EH (cell line): ENCODE measurements at regions not wholly inside any gene's neighbourhood (a gene's known extent, or its start where the extent isn't known, plus 50 kb on each side); places are given as distances from the start of the nearest gene placed in this dataset.
"Not testable (repeated sequence)": the region's sequence is repeated elsewhere in the genome, so short reads cannot be mapped to it uniquely, and the experiment has no call there.

Source experiments
- DNase-seq: peaks from one replicate; pipeline ENCODE4 v3.0.0-alpha.2; 2015; ENCODE audit warnings: low read depth

DNA sequence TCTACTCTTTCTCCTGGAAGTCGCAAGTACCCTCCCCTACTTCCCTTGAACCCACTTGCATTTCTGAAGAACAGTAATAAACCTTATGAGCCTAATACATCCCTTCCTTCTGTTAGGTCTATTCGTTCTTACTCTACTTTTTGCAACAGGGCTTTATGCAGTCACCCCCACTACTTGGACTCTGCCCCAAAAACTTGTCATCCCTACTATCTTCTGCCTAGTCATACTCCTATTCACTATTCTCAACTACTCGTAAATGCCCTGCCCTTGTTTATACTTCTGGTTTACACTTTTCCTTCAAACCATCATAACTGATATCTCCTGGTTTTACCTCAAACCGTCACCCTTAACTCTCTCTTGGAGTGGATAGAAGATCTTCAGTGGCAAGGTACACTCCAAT lies 55.2 kb upstream of the SLIT2 start:
- peak; percentile 41 for DNase-seq

DNA sequence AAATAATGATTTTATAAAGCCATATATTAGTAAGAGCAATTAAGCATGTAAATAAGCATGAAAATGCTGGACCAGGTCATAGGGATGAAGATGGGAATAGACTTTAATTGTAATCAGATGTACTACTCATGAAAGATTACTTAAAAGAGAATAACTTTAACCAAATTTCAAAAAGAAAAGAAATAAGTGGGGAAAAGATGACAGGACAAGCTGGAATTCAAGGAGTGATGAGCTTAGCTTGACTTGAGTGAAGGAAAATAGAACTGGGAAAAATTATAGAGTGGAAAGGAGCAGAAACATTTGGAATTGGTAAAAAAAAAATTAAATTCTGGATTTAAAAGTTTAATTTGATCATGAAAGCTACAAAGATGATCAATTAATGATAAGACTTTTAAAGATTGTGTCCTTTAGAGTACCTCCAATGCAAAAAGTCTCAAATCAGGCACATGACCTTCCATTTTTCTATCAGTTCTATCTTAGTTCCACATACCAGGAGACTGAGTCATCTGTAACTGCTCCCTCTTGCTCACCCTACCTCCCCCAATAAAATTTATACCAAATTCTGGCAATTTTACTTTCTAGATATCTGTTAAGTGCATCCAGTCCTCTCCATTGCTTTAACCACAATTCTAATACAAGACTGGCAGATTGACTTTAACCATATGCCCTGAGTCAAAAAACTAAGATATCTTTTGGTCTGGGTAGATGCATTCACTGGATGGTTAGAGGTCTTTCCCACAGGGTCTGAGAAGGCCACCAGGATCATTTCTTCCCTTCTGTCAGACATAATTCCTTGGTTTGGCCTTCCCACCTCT lies 56.4 kb upstream of the SLIT2 start:
- DNase-seq: peak; percentile 78

GRCh38 chr4:20194123-20195013 lies 57.3 kb upstream of the SLIT2 start:
- DNase-seq: peak; percentile 87

DNA sequence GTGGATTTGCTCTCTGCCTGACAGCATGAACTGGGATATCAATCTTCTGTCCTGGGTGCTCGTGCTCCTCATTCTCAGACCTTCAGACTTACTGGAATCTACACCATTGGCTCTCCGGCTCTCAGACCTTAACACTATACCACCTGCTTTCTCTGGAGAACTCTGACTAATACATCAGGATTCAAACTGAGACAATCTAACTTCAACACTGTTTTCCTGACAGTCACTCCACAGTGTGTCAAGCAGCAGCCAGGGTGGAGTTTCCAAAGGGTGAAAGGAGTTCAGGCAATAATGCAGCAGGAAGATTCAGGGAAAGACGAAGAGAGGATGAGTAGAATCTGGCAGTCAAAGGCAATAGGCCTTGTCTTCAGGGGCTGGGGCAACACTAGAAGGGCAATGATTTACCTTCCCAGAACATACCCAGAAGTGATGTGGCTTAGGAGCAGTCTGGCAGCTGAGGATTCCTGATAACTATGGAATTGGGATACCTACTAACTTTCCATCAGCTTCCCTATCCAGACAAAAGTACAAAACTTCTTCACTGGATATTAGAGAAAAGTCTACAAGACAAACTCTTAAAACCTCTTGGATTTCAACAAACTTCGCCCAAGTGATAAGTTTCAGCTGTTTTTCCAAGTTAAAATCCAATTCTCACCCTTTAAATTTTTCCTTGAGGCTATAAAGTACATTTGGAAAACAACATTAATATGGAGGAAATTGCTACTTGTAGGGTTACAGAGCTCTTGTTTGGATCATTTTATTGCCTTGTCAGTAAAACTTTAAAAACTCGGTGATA lies 58.4 kb upstream of the SLIT2 start:
- peak; percentile 45 for DNase-seq

DNA sequence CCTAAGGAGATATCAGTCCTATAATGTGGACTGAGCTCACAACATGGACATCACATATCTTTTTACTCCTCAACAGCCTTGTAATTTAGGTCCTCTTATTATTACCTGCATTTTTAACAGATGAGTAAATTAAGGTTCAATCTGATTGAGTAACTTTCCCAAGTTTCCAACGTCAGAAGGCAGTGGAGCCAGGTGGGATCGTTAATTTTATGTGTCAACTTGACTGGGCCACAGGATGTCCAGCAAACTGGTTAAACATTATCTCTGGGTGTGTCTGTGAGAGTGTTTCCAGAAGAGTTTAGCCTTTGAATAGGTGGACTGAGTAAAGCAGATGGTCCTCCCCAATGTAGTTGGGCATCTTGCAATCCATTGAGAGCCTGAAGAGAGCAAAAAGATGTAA lies 59.0 kb upstream of the SLIT2 start:
- DNase-seq: no peak

- DNase-seq: no peak
Observed at GRCh38 chr4:20185103-20185502, 66.6 kb upstream of the SLIT2 start.

DNA sequence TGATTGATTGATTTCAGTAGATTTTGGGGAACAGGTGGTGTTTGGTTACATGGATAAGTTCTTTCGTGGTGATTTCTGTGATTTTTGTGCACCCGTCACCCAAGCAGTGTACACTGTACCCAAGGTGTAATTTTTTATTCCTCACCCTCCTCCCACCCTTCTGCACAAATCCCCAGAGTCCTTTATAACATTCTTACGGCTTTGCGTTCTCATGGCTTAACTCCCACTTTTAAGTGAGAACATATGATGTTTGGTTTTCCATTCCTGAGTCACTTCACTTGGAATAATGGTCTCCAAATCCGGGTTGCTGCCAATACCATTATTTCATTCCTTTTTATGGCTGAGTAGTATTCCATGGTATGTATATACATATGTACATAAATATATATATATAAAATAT lies 68.6 kb upstream of the SLIT2 start:
- not testable (repeated sequence) for DNase-seq

GRCh38 chr4:20181926-20182325 lies 69.8 kb upstream of the SLIT2 start:
- no peak for DNase-seq

DNA sequence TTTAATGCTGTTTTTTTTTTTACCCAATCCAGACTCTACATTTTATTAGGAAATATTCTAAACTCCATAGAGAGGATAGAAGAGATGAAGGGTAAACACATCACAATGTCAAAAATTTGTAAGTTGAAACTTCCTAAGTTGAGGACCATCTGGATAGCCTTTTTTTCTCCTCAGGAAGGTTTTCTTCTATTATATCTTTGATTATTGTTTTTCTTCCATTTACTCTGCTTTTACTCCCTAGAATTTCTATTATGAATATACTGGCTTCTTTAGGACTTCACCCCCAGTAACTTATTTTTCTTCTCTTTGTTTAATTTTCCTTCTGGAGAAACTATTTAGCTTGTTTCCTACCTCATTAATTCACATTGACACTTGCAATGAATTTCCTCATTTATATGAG lies 71.2 kb upstream of the SLIT2 start:
- no peak for DNase-seq

- DNase-seq: no peak
Observed at GRCh38 chr4:20178902-20179576, 72.7 kb upstream of the SLIT2 start.

GRCh38 chr4:20176881-20177280 lies 74.8 kb upstream of the SLIT2 start:
- DNase-seq: peak; percentile 6

- DNase-seq: peak; percentile 73
Observed at GRCh38 chr4:20172070-20172760, 79.5 kb upstream of the SLIT2 start.

GRCh38 chr4:20166544-20166943 lies 85.2 kb upstream of the SLIT2 start:
- DNase-seq: no peak

DNA sequence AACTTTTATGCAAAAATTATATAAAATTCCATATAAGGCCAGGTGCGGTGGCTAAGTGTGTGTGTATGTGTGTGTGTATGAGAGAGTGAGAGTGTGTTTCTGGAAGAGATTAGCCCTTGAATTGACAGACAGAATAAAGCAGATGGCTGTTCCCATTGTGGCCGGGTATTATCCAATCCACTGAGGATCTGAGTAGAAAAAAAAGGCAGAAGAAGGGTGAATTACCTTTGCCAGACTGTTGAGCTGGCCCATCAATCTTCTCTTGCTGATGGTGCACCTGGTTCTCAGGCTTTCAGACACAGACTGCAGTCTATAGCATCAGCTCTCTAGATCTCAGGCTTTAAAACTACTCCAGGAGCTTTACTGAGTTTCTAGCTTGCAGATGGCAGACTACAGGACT lies 92.2 kb upstream of the SLIT2 start:
- no peak for DNase-seq

DNA sequence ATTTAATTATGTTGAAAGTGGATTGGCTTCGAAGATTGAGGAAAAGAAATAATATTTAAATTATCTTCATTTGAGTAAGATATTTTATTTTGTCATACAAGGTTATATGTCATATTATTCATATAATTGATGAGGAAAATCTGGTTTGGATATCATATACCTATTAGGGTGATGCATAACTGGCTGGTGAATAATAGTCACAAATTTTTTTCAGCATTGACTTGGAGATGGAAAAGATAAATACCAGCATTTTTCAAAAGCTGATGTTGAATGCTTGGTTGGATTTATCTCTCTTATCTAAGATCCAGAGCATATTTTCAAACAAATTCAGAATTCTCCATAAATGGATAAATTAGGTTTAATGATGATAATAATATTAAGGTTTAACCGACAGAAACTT lies 93.5 kb upstream of the SLIT2 start:
- no peak for DNase-seq

DNA sequence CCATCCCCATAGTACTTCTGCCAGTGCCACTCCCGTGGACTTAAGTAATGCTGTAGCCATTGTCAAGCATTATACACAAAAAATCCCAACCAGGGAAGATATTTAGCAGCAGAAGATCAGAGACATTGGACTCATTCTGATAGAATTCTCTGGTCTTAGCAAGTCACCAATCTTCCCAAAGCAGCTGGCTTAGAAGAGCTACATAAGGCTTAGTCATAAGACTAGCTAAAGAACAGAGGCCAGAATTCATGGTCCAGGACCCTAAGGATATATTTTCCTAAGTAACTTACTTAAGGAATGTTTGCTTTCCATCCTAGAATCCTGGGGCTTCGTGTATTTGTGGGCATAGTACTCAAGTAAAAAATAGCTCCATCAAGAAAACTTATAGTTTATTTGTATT lies 100.3 kb upstream of the SLIT2 start:
- peak; percentile 16 for DNase-seq

DNA sequence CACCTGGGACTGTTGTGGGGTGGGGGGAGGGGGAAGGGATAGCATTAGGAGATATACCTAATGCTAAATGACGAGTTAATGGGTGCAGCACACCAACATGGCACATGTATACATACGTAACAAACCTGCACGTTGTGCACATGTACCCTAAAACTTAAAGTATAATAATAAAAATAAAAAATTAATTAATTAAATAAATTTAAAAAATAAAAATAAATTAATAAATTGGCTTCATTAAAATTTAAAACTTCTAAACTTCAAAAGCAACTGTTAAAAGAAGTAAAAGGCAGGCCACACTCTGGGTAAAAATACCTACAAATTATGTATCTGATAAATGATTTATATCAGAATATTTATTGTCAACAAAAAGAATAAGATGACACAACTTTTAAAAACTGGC lies 102.6 kb upstream of the SLIT2 start:
- not testable (repeated sequence) for DNase-seq

DNA sequence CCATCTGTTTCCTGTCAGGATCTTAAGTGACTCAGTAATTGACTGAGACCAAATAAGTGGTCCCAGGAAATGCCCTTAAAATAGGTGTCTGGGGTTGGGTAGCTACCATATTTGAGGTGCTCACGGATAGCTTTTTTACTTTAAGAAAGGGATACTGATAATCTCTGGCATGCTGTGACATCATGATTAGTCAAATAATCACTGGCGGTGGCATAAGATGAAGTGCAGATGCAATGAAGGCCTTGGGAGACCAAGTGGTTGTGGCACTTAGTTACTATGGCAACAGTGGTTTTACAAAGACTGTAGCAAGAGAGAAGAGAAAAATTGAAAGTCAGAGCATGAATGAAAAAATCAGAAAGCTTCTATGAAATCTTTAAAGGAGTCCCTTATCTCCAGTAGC lies 114.5 kb upstream of the SLIT2 start:
- peak; percentile 65 for DNase-seq

- DNase-seq: peak; percentile 55
Observed at GRCh38 chr4:20127626-20128025, 124.1 kb upstream of the SLIT2 start.

GRCh38 chr4:20126906-20127305 lies 124.8 kb upstream of the SLIT2 start:
- peak; percentile 64 for DNase-seq
